ENCODE measurements at regions not wholly inside any gene's neighbourhood (a gene's known extent, or its start where the extent isn't known, plus 50 kb on each side); places are given as distances from the start of the nearest gene placed in this dataset.

- H3K9me3 ChIP-seq (ENCODE audit: control insufficient read depth, insufficient read depth, low read length): peaks cover 5% of the 10 kb centered on the region
- DNase-seq (ENCODE audit: low read depth, low spot score): no peak
- CTCF ChIA-PET: no interaction called here
These were observed 160.3 kb downstream of the SLITRK6 start for GRCh38 chr13:85638815-85639393.

GRCh38 chr13:85638265-85638664, 161.0 kb downstream of the SLITRK6 start:
- DNase-seq (ENCODE audit: low read depth, low spot score): no peak
- no peak for TF ChIP-seq CTCF (IDR thresholded peaks at IDR 0.05; ENCODE audit: low read depth, low read length)
- no peaks in the 10 kb centered on the region for H3K27me3 ChIP-seq (ENCODE audit: control insufficient read depth, insufficient read depth, low read length)
- ChIA-PET POLR2A (no interaction called here), CTCF (no interaction called here)
- no peak overlapping the region for H3K27ac ChIP-seq (ENCODE audit: low read depth, low read length)
- no peak overlapping the region for H3K4me3 ChIP-seq (ENCODE audit: low read depth, low read length)
- peaks cover 5% of the 10 kb centered on the region for H3K9me3 ChIP-seq (ENCODE audit: control insufficient read depth, insufficient read depth, low read length)

More at GRCh38 chr13:85638815-85639393, 160.3 kb downstream of the SLITRK6 start:
- POLR2A ChIA-PET: no interaction called here
- Histone ChIP-seq H3K27ac (ENCODE audit: low read depth, low read length) (no peak overlapping the region), H3K27me3 (ENCODE audit: control insufficient read depth, insufficient read depth, low read length) (no peaks in the 10 kb centered on the region), H3K4me3 (ENCODE audit: low read depth, low read length) (no peak overlapping the region)
- TF ChIP-seq CTCF (IDR thresholded peaks at IDR 0.05; ENCODE audit: low read depth, low read length): no peak

GRCh38 chr13:85632526-85633195, 166.6 kb downstream of the SLITRK6 start:
- no peaks in the 10 kb centered on the region for H3K27me3 ChIP-seq (ENCODE audit: control insufficient read depth, insufficient read depth, low read length)
- ChIA-PET POLR2A (no interaction called here), CTCF (no interaction called here)
- H3K9me3 ChIP-seq (ENCODE audit: control insufficient read depth, insufficient read depth, low read length): no peaks in the 10 kb centered on the region
- no peak overlapping the region for H3K4me3 ChIP-seq (ENCODE audit: low read depth, low read length)
- no peak for TF ChIP-seq CTCF (IDR thresholded peaks at IDR 0.05; ENCODE audit: low read depth, low read length)
- DNase-seq (ENCODE audit: low read depth, low spot score): no peak
- no peak overlapping the region for H3K27ac ChIP-seq (ENCODE audit: low read depth, low read length)

GRCh38 chr13:85631801-85632200, 167.4 kb downstream of the SLITRK6 start:
- no peaks in the 10 kb centered on the region for H3K27me3 ChIP-seq (ENCODE audit: control insufficient read depth, insufficient read depth, low read length)
- H3K9me3 ChIP-seq (ENCODE audit: control insufficient read depth, insufficient read depth, low read length): no peaks in the 10 kb centered on the region
- TF ChIP-seq CTCF (IDR thresholded peaks at IDR 0.05; ENCODE audit: low read depth, low read length): no peak
- CTCF ChIA-PET: no interaction called here
- POLR2A ChIA-PET: no interaction called here
- DNase-seq (ENCODE audit: low read depth, low spot score): no peak
- no peak overlapping the region for H3K4me3 ChIP-seq (ENCODE audit: low read depth, low read length)
- H3K27ac ChIP-seq (ENCODE audit: low read depth, low read length): no peak overlapping the region

- H3K27me3 ChIP-seq (ENCODE audit: control insufficient read depth, insufficient read depth, low read length): no peaks in the 10 kb centered on the region
- no peaks in the 10 kb centered on the region for H3K9me3 ChIP-seq (ENCODE audit: control insufficient read depth, insufficient read depth, low read length)
- no peak for DNase-seq (ENCODE audit: low read depth, low spot score)
- no peak overlapping the region for H3K27ac ChIP-seq (ENCODE audit: low read depth, low read length)
- no peak for TF ChIP-seq CTCF (IDR thresholded peaks at IDR 0.05; ENCODE audit: low read depth, low read length)
- no peak overlapping the region for H3K4me3 ChIP-seq (ENCODE audit: low read depth, low read length)
- ChIA-PET CTCF (no interaction called here), POLR2A (no interaction called here)
These were observed 172.6 kb downstream of the SLITRK6 start for GRCh38 chr13:85626603-85627002.
